ENCODE measurements at regions not wholly inside any gene's neighbourhood (a gene's known extent, or its start where the extent isn't known, plus 50 kb on each side); places are given as distances from the start of the nearest gene placed in this dataset.

GRCh38 chr3:73866846-73867245 lies 242.1 kb upstream of the PDZRN3 start:
- Histone ChIP-seq H3K4me2 (ENCODE audit: low read length) (no peak overlapping the region), H3K27me3 (ENCODE audit: insufficient read depth, low read depth, low read length) (no peaks in the 10 kb centered on the region), H3F3A (ENCODE audit: insufficient read depth, low read length, poor library complexity, severe bottlenecking) (no peaks in the 10 kb centered on the region), H2AFZ (ENCODE audit: low read depth, low read length) (no peak overlapping the region), H3K27ac (ENCODE audit: low read length) (no peak overlapping the region), H4K20me1 (ENCODE audit: insufficient read depth) (no peaks in the 10 kb centered on the region), H3K9me3 (ENCODE audit: low read length) (no peaks in the 10 kb centered on the region), H3K9ac (ENCODE audit: low read length) (no peak overlapping the region), H3K9me2 (ENCODE audit: insufficient read depth, low read length) (no peaks in the 10 kb centered on the region), H3K4me3 (ENCODE audit: low read length) (no peak overlapping the region), H3K79me2 (replicated peaks; ENCODE audit: insufficient read depth, low read length) (no peaks in the 10 kb centered on the region), H3K36me3 (ENCODE audit: insufficient read depth, low read length) (no peaks in the 10 kb centered on the region)
- TF ChIP-seq TAF1 (IDR thresholded peaks at IDR 0.05; ENCODE audit: low read depth): no peak

- Histone ChIP-seq H3K79me2 (replicated peaks; ENCODE audit: insufficient read depth, low read length) (no peaks in the 10 kb centered on the region), H3K4me3 (ENCODE audit: low read length) (no peak overlapping the region), H3K4me2 (ENCODE audit: low read length) (no peak overlapping the region), H3K9me3 (ENCODE audit: low read length) (no peaks in the 10 kb centered on the region), H3K27ac (ENCODE audit: low read length) (no peak overlapping the region), H3K9me2 (ENCODE audit: insufficient read depth, low read length) (no peaks in the 10 kb centered on the region), H3K27me3 (ENCODE audit: insufficient read depth, low read depth, low read length) (no peaks in the 10 kb centered on the region), H2AFZ (ENCODE audit: low read depth, low read length) (no peak overlapping the region), H3F3A (ENCODE audit: insufficient read depth, low read length, poor library complexity, severe bottlenecking) (no peaks in the 10 kb centered on the region), H3K36me3 (ENCODE audit: insufficient read depth, low read length) (no peaks in the 10 kb centered on the region), H3K9ac (ENCODE audit: low read length) (no peak overlapping the region), H4K20me1 (ENCODE audit: insufficient read depth) (no peaks in the 10 kb centered on the region)
- no peak for TF ChIP-seq TAF1 (IDR thresholded peaks at IDR 0.05; ENCODE audit: low read depth)
- no peak for TF ChIP-seq EP300 (conservative IDR thresholded peaks at IDR 0.05; ENCODE audit: poor library complexity, severe bottlenecking)
- TF ChIP-seq MXI1 (conservative IDR thresholded peaks at IDR 0.05; ENCODE audit: poor library complexity, severe bottlenecking): no peak
- TF ChIP-seq SMC3 (conservative IDR thresholded peaks at IDR 0.05; ENCODE audit: poor library complexity): no peak
- no peak for TF ChIP-seq POLR2AphosphoS5 (IDR thresholded peaks at IDR 0.05)
- TF ChIP-seq RAD21 (conservative IDR thresholded peaks at IDR 0.05): no peak
Measured at GRCh38 chr3:73863546-73864079, 238.9 kb upstream of the PDZRN3 start.

DNA sequence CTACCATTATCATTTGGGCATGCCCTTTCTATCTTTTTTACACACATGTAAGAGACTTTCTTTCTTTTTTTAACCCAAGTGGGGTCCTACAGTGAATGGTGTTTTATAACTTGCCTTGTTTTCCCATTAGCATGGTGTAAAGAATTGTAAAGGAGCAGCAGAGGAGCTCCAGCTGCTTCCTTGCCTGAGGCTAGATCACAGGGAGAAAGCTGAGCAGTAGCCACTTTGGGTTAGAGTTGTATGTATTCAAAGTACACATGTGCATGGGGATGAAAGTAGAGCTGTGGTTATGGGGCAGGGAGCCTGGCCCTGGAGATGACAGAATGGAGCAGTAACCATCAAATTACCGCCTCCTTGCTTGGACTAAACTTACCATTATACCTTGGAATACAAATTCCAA lies 231.1 kb upstream of the PDZRN3 start:
- H3K36me3 ChIP-seq (ENCODE audit: insufficient read depth, low read length): no peaks in the 10 kb centered on the region

More for the DNA sequence above, 231.1 kb upstream of the PDZRN3 start:
- H3K9me3 ChIP-seq (ENCODE audit: low read length): no peaks in the 10 kb centered on the region
- H3K9ac ChIP-seq (ENCODE audit: low read length): no peak overlapping the region
- no peak overlapping the region for H3K4me2 ChIP-seq (ENCODE audit: low read length)
- H4K20me1 ChIP-seq (ENCODE audit: insufficient read depth): no peaks in the 10 kb centered on the region
- no peak for TF ChIP-seq CTCF (IDR thresholded peaks at IDR 0.05; ENCODE audit: poor library complexity, severe bottlenecking)
- no peak for TF ChIP-seq EZH2 (IDR thresholded peaks at IDR 0.05; ENCODE audit: borderline replicate concordance, insufficient read depth, low read length, poor library complexity, severe bottlenecking)
- TF ChIP-seq MXI1 (conservative IDR thresholded peaks at IDR 0.05; ENCODE audit: poor library complexity, severe bottlenecking): no peak
- no peak for TF ChIP-seq POLR2AphosphoS5 (IDR thresholded peaks at IDR 0.05)
- no peak for TF ChIP-seq SMC3 (conservative IDR thresholded peaks at IDR 0.05; ENCODE audit: poor library complexity)
- no peak for TF ChIP-seq REST (IDR thresholded peaks at IDR 0.05; ENCODE audit: borderline replicate concordance)
- no peak for TF ChIP-seq TAF1 (IDR thresholded peaks at IDR 0.05; ENCODE audit: low read depth)
- no peak for TF ChIP-seq EP300 (conservative IDR thresholded peaks at IDR 0.05; ENCODE audit: poor library complexity, severe bottlenecking)
- TF ChIP-seq RAD21 (conservative IDR thresholded peaks at IDR 0.05): no peak
- H3K9me2 ChIP-seq (ENCODE audit: insufficient read depth, low read length): no peaks in the 10 kb centered on the region
- no peaks in the 10 kb centered on the region for H3K79me2 ChIP-seq (replicated peaks; ENCODE audit: insufficient read depth, low read length)
- H3F3A ChIP-seq (ENCODE audit: insufficient read depth, low read length, poor library complexity, severe bottlenecking): no peaks in the 10 kb centered on the region
- H3K4me3 ChIP-seq (ENCODE audit: low read length): no peak overlapping the region
- H2AFZ ChIP-seq (ENCODE audit: low read depth, low read length): no peak overlapping the region
- no peaks in the 10 kb centered on the region for H3K27me3 ChIP-seq (ENCODE audit: insufficient read depth, low read depth, low read length)
- no peak overlapping the region for H3K27ac ChIP-seq (ENCODE audit: low read length)
